Testis (tissue), 2 donors: ENCODE measurements at regions not wholly inside any gene's neighbourhood (a gene's known extent, or its start where the extent isn't known, plus 50 kb on each side); places are given as distances from the start of the nearest gene placed in this dataset.
A peak's percentile ranks its signal among the peaks of the same experiment; 100 is the strongest.

Source experiments
- DNase-seq: peaks from one replicate; pipeline ENCODE4 v3.0.0-alpha.2; 2019
- H3K27ac ChIP-seq, 2 donors: fragments of 200-600 bp; sonication (generic); one replicate each; pipeline ENCODE4 v1.5.1; 2019
- H3K27me3 ChIP-seq: fragments of 200-600 bp; sonication (generic); one replicate; pipeline ENCODE4 v1.5.1; 2019
- H3K36me3 ChIP-seq: fragments of 200-600 bp; sonication (generic); one replicate; pipeline ENCODE4 v1.5.1; 2017; ENCODE audit warnings: low read depth; ENCODE audit errors: missing control alignments
- H3K4me1 ChIP-seq: fragments of 200-600 bp; sonication (generic); one replicate; pipeline ENCODE4 v1.5.1; 2019
- H3K4me3 ChIP-seq, 2 donors: fragments of 200-600 bp; sonication (generic); one replicate each; pipeline ENCODE4 v1.5.1; 2017 to 2019
- H3K9me3 ChIP-seq: fragments of 200-600 bp; sonication (generic); one replicate; pipeline ENCODE4 v1.5.1; 2017
- CTCF ChIP-seq, 3 experiments: fragments of 450-650 bp in 2 of 3; fragments of 200-600 bp in 1 of 3; sonication (generic) in 1 of 3; IDR thresholded peaks; one replicate each; pipeline ENCODE4 v1.5.1; 2016 to 2019; ENCODE audit warnings: antibody characterized with exemption in 3 of 3, mild to moderate bottlenecking in 2 of 3, moderate library complexity in 1 of 3
- POLR2A ChIP-seq: fragments of 450-650 bp; IDR thresholded peaks from one replicate; pipeline ENCODE4 v1.6.1; 2017; ENCODE audit warnings: antibody characterized with exemption, mild to moderate bottlenecking, moderate library complexity
- WGBS, 2 donors: methylation state at CpG; one replicate each; pipeline ENCODE4 v1.1.5; 2018; 5-methylcytosine and 5-hydroxymethylcytosine counted together
- intact Hi-C: fragments of 100-400 bp; cut with DNase I; formaldehyde crosslinking; loops from one replicate; pipeline ENCODE4 v1.15.1; 2023; ENCODE audit warnings: low total_unique reads

- Histone ChIP-seq H3K4me1 (no peaks in the 10 kb centered on the region), H3K4me3 (no peak overlapping the region), H3K9me3 (no peaks in the 10 kb centered on the region), H3K27ac (no peak overlapping the region), H3K36me3 (no peaks in the 10 kb centered on the region), H3K27me3 (no peaks in the 10 kb centered on the region)
- intact Hi-C loops = no loop called here
- DNase-seq = no peak
- TF ChIP-seq CTCF (IDR thresholded peaks at IDR 0.05) = no peak
- TF ChIP-seq POLR2A = no peak
- 72 to 75% methylated on average over 3 of the region's 3 CpGs for WGBS, 2 donors
Observed at GRCh38 chr5:99088309-99088708, 159.5 kb upstream of the CHD1 start.

- H3K27me3 ChIP-seq = no peaks in the 10 kb centered on the region
Observed at GRCh38 chr5:99083197-99083596, 154.4 kb upstream of the CHD1 start.

GRCh38 chr5:99081711-99082110, 152.9 kb upstream of the CHD1 start:
- intact Hi-C loops = no loop called here
- no peaks in the 10 kb centered on the region for H3K27me3 ChIP-seq
- 88 to 89% methylated on average over 2 of the region's 2 CpGs for WGBS, 2 donors

More at GRCh38 chr5:99083197-99083596, 154.4 kb upstream of the CHD1 start:
- H3K27ac ChIP-seq = no peak overlapping the region
- no peak for DNase-seq
- intact Hi-C loops = no loop called here
- no peaks in the 10 kb centered on the region for H3K9me3 ChIP-seq
- no peaks in the 10 kb centered on the region for H3K4me1 ChIP-seq
- TF ChIP-seq CTCF (IDR thresholded peaks at IDR 0.05) (no peak), POLR2A (no peak)
- no peaks in the 10 kb centered on the region for H3K36me3 ChIP-seq
- no peak overlapping the region for H3K4me3 ChIP-seq
- 79 to 90% methylated on average over 3 of the region's 3 CpGs for WGBS, 2 donors

GRCh38 chr5:99076723-99077640, 148.2 kb upstream of the CHD1 start:
- no peak for TF ChIP-seq POLR2A
- TF ChIP-seq CTCF (IDR thresholded peaks at IDR 0.05) = no peak
- H3K27ac ChIP-seq = no peak overlapping the region
- intact Hi-C loops = no loop called here
- H3K36me3 ChIP-seq = no peaks in the 10 kb centered on the region
- 45 to 66% methylated on average over 4 of the region's 4 CpGs for WGBS, 2 donors
- no peak overlapping the region for H3K4me3 ChIP-seq
- peak; percentile 30 for DNase-seq
- H3K4me1 ChIP-seq = no peaks in the 10 kb centered on the region
- H3K9me3 ChIP-seq = no peaks in the 10 kb centered on the region
- no peaks in the 10 kb centered on the region for H3K27me3 ChIP-seq

More at GRCh38 chr5:99081711-99082110, 152.9 kb upstream of the CHD1 start:
- Histone ChIP-seq H3K4me3 (no peak overlapping the region), H3K36me3 (no peaks in the 10 kb centered on the region), H3K4me1 (no peaks in the 10 kb centered on the region), H3K9me3 (no peaks in the 10 kb centered on the region), H3K27ac (no peak overlapping the region)
- no peak for TF ChIP-seq CTCF (IDR thresholded peaks at IDR 0.05)
- TF ChIP-seq POLR2A = no peak
- DNase-seq = no peak

GRCh38 chr5:99072846-99073245, 144.0 kb upstream of the CHD1 start:
- WGBS, 2 donors = 98 to 100% methylated on average over 1 of the region's 1 CpG
- Histone ChIP-seq H3K4me1 (peaks cover 4% of the 10 kb centered on the region), H3K27ac (no peak overlapping the region), H3K36me3 (no peaks in the 10 kb centered on the region), H3K9me3 (no peaks in the 10 kb centered on the region), H3K27me3 (no peaks in the 10 kb centered on the region), H3K4me3 (no peak overlapping the region)
- TF ChIP-seq CTCF (IDR thresholded peaks at IDR 0.05) = no peak
- no peak for TF ChIP-seq POLR2A
- DNase-seq = no peak
- intact Hi-C loops = no loop called here
